ENCODE measurements at regions not wholly inside any gene's neighbourhood (a gene's known extent, or its start where the extent isn't known, plus 50 kb on each side); places are given as distances from the start of the nearest gene placed in this dataset.

DNA sequence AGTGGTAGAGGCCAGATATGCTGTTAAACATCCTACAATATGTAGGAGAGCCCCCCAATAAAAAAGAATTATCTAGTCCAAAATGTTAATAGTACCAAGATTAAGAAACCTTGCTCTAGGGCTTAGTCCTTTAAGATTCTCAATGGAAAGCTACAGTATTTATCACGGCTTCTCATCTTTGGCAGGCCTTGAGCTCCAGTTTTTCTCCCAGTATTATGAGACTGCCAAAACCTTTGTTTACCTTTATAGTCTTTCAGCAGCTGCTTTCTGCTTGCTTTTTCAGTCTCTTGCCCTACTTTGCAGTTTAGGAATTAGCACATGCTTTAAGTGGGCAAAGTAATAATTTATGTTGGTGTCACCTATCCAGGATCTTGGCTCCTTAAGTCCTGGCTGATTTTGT is 59.7 kb downstream of the NHLRC1 start:
- H4K91ac ChIP-seq (ENCODE audit: low read length): no peak overlapping the region
- no peak overlapping the region for H3K4me3 ChIP-seq (ENCODE audit: insufficient read depth in 1 of 2, low read depth in 1 of 2, low read length in 2 of 2)
- no peak overlapping the region for H4K8ac ChIP-seq (ENCODE audit: low read length)
- H3K4me1 ChIP-seq (ENCODE audit: control insufficient read depth, insufficient read depth, low read depth, low read length): no peaks in the 10 kb centered on the region
- H2BK5ac ChIP-seq (ENCODE audit: low read depth, low read length, poor library complexity, severe bottlenecking): no peak overlapping the region
- H2BK15ac ChIP-seq (ENCODE audit: low read depth, poor library complexity, severe bottlenecking): no peak overlapping the region
- H3K4me2 ChIP-seq (ENCODE audit: low read length, poor library complexity, severe bottlenecking): no peak overlapping the region
- H3K23ac ChIP-seq (ENCODE audit: low read length in 2 of 2): no peak overlapping the region
- H3K14ac ChIP-seq (ENCODE audit: low read length in 2 of 2): no peak overlapping the region
- H3K36me3 ChIP-seq (ENCODE audit: control insufficient read depth in 1 of 2, insufficient read depth in 2 of 2, low read depth in 1 of 2, low read length in 2 of 2): no peaks in the 10 kb centered on the region
- no peak overlapping the region for H2BK12ac ChIP-seq (ENCODE audit: low read length in 2 of 2)
- no peaks in the 10 kb centered on the region for H3K9me3 ChIP-seq (ENCODE audit: control insufficient read depth, low read length)
- no peak overlapping the region for H2AFZ ChIP-seq (ENCODE audit: low read depth, low read length)
- peaks cover 0 to 10% of the 10 kb centered on the region in 2 experiments for H3K27me3 ChIP-seq (ENCODE audit: control insufficient read depth in 1 of 2, insufficient read depth in 1 of 2, low read length in 2 of 2)
- H3K79me1 ChIP-seq (replicated peaks; ENCODE audit: low read length, poor library complexity, severe bottlenecking): no peaks in the 10 kb centered on the region
- no peak overlapping the region for H2BK120ac ChIP-seq (ENCODE audit: low read depth, low read length)
- H2AK5ac ChIP-seq (ENCODE audit: low read length, severe bottlenecking): no peak overlapping the region
- no peak overlapping the region for H3K4ac ChIP-seq (ENCODE audit: low read depth in 1 of 2, low read length in 2 of 2)
- no peak for DNase-seq
- H3K18ac ChIP-seq (ENCODE audit: low read depth in 1 of 2, low read length in 2 of 2): no peak overlapping the region
- no peak overlapping the region for H3K9ac ChIP-seq (ENCODE audit: low read length)
- 79% methylated on average over 1 of the region's 1 CpG for WGBS
- H3K27ac ChIP-seq (ENCODE audit: low read length, poor library complexity, severe bottlenecking): no peak overlapping the region

DNA sequence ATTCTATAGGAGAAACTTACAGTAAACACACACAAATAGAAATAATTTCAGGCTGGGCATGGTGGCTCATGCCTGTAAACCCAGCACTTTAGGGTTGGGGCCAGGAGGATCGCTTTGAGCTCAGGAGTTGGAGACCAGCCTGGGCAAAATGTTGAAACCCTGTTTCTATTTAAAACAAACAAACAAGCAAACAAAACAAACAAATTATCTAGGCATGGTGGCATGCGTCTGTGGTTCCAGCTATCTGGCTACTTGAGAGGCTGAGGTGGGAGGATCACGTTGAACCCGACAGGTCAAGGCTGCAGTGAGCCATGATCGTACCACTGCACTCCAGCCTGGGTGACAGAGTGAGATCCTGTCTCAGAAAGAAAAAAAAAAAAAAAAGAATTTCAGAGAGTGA is 64.0 kb downstream of the NHLRC1 start:
- no peak overlapping the region for H4K91ac ChIP-seq (ENCODE audit: low read length)
- H3K23ac ChIP-seq (ENCODE audit: low read length in 2 of 2): no peak overlapping the region
- H2BK15ac ChIP-seq (ENCODE audit: low read depth, poor library complexity, severe bottlenecking): no peak overlapping the region
- no peak overlapping the region for H3K4me2 ChIP-seq (ENCODE audit: low read length, poor library complexity, severe bottlenecking)
- H3K18ac ChIP-seq (ENCODE audit: low read depth in 1 of 2, low read length in 2 of 2): no peak overlapping the region
- H4K8ac ChIP-seq (ENCODE audit: low read length): no peak overlapping the region
- no peaks in the 10 kb centered on the region for H3K79me1 ChIP-seq (replicated peaks; ENCODE audit: low read length, poor library complexity, severe bottlenecking)
- no peak overlapping the region for H3K4me3 ChIP-seq (ENCODE audit: insufficient read depth in 1 of 2, low read depth in 1 of 2, low read length in 2 of 2)
- no peak overlapping the region for H2BK12ac ChIP-seq (ENCODE audit: low read length in 2 of 2)
- no peak for DNase-seq
- peaks cover 0 to 10% of the 10 kb centered on the region in 2 experiments for H3K27me3 ChIP-seq (ENCODE audit: control insufficient read depth in 1 of 2, insufficient read depth in 1 of 2, low read length in 2 of 2)
- no peak overlapping the region for H2BK5ac ChIP-seq (ENCODE audit: low read depth, low read length, poor library complexity, severe bottlenecking)
- H2AK5ac ChIP-seq (ENCODE audit: low read length, severe bottlenecking): no peak overlapping the region
- no peak overlapping the region for H3K4ac ChIP-seq (ENCODE audit: low read depth in 1 of 2, low read length in 2 of 2)
- 94% methylated on average over 5 of the region's 5 CpGs for WGBS
- H3K36me3 ChIP-seq (ENCODE audit: control insufficient read depth in 1 of 2, insufficient read depth in 2 of 2, low read depth in 1 of 2, low read length in 2 of 2): no peaks in the 10 kb centered on the region
- no peak overlapping the region for H2BK120ac ChIP-seq (ENCODE audit: low read depth, low read length)
- no peak overlapping the region for H3K9ac ChIP-seq (ENCODE audit: low read length)
- no peak overlapping the region for H3K27ac ChIP-seq (ENCODE audit: low read length, poor library complexity, severe bottlenecking)
- H3K14ac ChIP-seq (ENCODE audit: low read length in 2 of 2): no peak overlapping the region
- no peaks in the 10 kb centered on the region for H3K4me1 ChIP-seq (ENCODE audit: control insufficient read depth, insufficient read depth, low read depth, low read length)
- no peaks in the 10 kb centered on the region for H3K9me3 ChIP-seq (ENCODE audit: control insufficient read depth, low read length)
- H2AFZ ChIP-seq (ENCODE audit: low read depth, low read length): no peak overlapping the region

DNA sequence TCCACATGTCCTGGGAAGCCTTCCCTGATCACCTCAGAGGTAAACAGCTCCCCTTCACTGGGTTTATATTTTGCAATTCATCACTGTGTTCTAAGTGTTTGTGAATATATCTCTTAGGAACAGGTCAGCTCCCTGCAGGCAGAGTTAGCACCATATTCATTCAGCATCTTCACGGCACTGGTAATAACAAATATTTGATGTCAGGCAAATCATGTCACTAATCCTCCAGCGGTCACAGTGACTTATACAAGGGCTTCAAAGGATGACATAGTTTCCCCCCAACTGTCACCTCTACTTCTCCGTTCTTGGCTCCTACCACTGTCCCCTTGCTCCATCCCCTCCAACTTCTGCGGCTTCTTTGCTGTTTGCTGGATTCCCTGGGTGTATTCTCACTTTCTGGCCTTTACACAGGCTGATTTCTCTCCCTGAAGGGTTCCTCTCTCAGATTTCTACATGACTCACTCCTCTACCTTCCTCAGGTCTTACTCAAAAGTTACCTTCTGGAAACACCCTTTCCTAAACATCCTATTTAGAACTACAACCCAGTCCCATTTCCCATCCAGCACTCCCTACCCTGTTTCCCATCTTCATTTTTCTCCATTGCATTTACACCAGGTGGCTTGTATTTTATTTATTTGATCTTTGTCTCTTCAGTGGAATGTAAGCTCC is 66.6 kb downstream of the NHLRC1 start:
- Histone ChIP-seq H3K36me3 (ENCODE audit: control insufficient read depth in 1 of 2, insufficient read depth in 2 of 2, low read depth in 1 of 2, low read length in 2 of 2) (no peaks in the 10 kb centered on the region), H3K18ac (ENCODE audit: low read depth in 1 of 2, low read length in 2 of 2) (peak overlapping the region in 1 of 2 experiments; percentile 8), H2BK120ac (ENCODE audit: low read depth, low read length) (no peak overlapping the region), H3K14ac (ENCODE audit: low read length in 2 of 2) (no peak overlapping the region), H4K91ac (ENCODE audit: low read length) (no peak overlapping the region), H3K4me1 (ENCODE audit: control insufficient read depth, insufficient read depth, low read depth, low read length) (no peaks in the 10 kb centered on the region), H3K9me3 (ENCODE audit: control insufficient read depth, low read length) (no peaks in the 10 kb centered on the region), H2AFZ (ENCODE audit: low read depth, low read length) (no peak overlapping the region), H3K9ac (ENCODE audit: low read length) (no peak overlapping the region), H3K27me3 (ENCODE audit: control insufficient read depth in 1 of 2, insufficient read depth in 1 of 2, low read length in 2 of 2) (peaks cover 0 to 10% of the 10 kb centered on the region in 2 experiments), H3K23ac (ENCODE audit: low read length in 2 of 2) (no peak overlapping the region), H4K8ac (ENCODE audit: low read length) (no peak overlapping the region), H2BK12ac (ENCODE audit: low read length in 2 of 2) (no peak overlapping the region), H3K4me3 (ENCODE audit: insufficient read depth in 1 of 2, low read depth in 1 of 2, low read length in 2 of 2) (no peak overlapping the region), H2AK5ac (ENCODE audit: low read length, severe bottlenecking) (no peak overlapping the region), H2BK15ac (ENCODE audit: low read depth, poor library complexity, severe bottlenecking) (no peak overlapping the region), H3K4ac (ENCODE audit: low read depth in 1 of 2, low read length in 2 of 2) (no peak overlapping the region), H2BK5ac (ENCODE audit: low read depth, low read length, poor library complexity, severe bottlenecking) (no peak overlapping the region), H3K4me2 (ENCODE audit: low read length, poor library complexity, severe bottlenecking) (no peak overlapping the region), H3K27ac (ENCODE audit: low read length, poor library complexity, severe bottlenecking) (no peak overlapping the region), H3K79me1 (replicated peaks; ENCODE audit: low read length, poor library complexity, severe bottlenecking) (no peaks in the 10 kb centered on the region)
- no peak for DNase-seq
- WGBS: 96% methylated on average over 4 of the region's 4 CpGs

DNA sequence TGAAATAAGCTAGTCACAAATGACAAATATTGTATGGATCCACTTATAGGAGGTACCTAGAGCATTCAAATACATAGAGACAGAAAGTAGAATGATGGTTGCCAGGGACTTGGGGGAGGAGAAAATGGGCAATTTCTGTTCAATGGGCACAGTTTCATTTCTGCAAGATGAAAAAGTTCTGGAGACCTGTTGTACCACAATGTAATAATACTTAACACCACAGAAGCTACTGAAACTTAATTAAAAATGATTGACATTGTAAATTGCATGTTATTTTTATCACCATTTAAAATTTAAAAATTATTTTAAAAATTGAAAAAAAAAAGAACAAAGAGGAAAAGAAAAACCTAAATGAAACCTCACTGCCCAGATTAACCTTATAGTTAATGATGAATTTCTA is 67.4 kb downstream of the NHLRC1 start:
- no peak overlapping the region for H2AK5ac ChIP-seq (ENCODE audit: low read length, severe bottlenecking)
- H3K4me3 ChIP-seq (ENCODE audit: insufficient read depth in 1 of 2, low read depth in 1 of 2, low read length in 2 of 2): no peak overlapping the region
- no peaks in the 10 kb centered on the region for H3K9me3 ChIP-seq (ENCODE audit: control insufficient read depth, low read length)
- H4K91ac ChIP-seq (ENCODE audit: low read length): no peak overlapping the region
- H2BK12ac ChIP-seq (ENCODE audit: low read length in 2 of 2): no peak overlapping the region
- H2BK5ac ChIP-seq (ENCODE audit: low read depth, low read length, poor library complexity, severe bottlenecking): no peak overlapping the region
- no peak overlapping the region for H4K8ac ChIP-seq (ENCODE audit: low read length)
- no peak overlapping the region for H3K9ac ChIP-seq (ENCODE audit: low read length)
- no peak overlapping the region for H3K23ac ChIP-seq (ENCODE audit: low read length in 2 of 2)
- H3K27me3 ChIP-seq (ENCODE audit: control insufficient read depth in 1 of 2, insufficient read depth in 1 of 2, low read length in 2 of 2): peaks cover 0 to 10% of the 10 kb centered on the region in 2 experiments
- H3K27ac ChIP-seq (ENCODE audit: low read length, poor library complexity, severe bottlenecking): no peak overlapping the region
- H3K4me1 ChIP-seq (ENCODE audit: control insufficient read depth, insufficient read depth, low read depth, low read length): no peaks in the 10 kb centered on the region
- no peaks in the 10 kb centered on the region for H3K36me3 ChIP-seq (ENCODE audit: control insufficient read depth in 1 of 2, insufficient read depth in 2 of 2, low read depth in 1 of 2, low read length in 2 of 2)
- no peak overlapping the region for H3K14ac ChIP-seq (ENCODE audit: low read length in 2 of 2)
- DNase-seq: no peak
- no peak overlapping the region for H3K4me2 ChIP-seq (ENCODE audit: low read length, poor library complexity, severe bottlenecking)
- no peak overlapping the region for H3K4ac ChIP-seq (ENCODE audit: low read depth in 1 of 2, low read length in 2 of 2)
- H3K79me1 ChIP-seq (replicated peaks; ENCODE audit: low read length, poor library complexity, severe bottlenecking): no peaks in the 10 kb centered on the region
- H2BK120ac ChIP-seq (ENCODE audit: low read depth, low read length): no peak overlapping the region
- no peak overlapping the region for H2BK15ac ChIP-seq (ENCODE audit: low read depth, poor library complexity, severe bottlenecking)
- no peak overlapping the region for H3K18ac ChIP-seq (ENCODE audit: low read depth in 1 of 2, low read length in 2 of 2)
- no peak overlapping the region for H2AFZ ChIP-seq (ENCODE audit: low read depth, low read length)
